Stimulated activated naive CD4-positive, alpha-beta T cell (primary cell): ENCODE measurements at regions not wholly inside any gene's neighbourhood (a gene's known extent, or its start where the extent isn't known, plus 50 kb on each side); places are given as distances from the start of the nearest gene placed in this dataset.

Experiments
- DNase-seq, 6 experiments: peaks; one replicate each; lab custom pipeline; 2025; lab: John Stamatoyannopoulos, UW

DNA sequence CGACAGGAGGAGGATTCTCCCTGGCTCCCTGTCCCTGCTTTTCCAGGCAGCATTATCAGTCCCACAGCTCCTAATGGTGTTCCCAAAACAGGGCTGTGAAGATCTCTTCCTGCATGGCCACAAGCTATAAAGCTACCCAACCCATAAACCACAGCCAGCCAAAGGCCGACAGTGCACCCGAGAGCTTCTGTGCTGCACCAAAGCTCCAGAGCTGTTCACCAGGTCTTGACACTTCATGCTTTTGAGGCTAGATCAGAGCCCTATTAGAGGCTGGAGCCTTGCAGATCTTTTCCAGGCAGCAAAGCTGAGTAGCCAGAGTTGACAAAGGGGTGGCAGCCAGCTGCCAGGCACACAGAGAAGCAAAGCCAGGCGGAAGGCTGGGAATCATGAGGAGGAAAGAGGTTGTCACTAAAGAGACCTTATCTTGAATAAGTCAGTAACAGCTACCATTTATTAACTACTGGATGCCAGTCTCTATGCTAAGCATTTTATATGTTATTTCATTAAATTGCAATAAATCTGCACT is 180.4 kb downstream of the KATNAL1 start:
- DNase-seq, result no peak

DNA sequence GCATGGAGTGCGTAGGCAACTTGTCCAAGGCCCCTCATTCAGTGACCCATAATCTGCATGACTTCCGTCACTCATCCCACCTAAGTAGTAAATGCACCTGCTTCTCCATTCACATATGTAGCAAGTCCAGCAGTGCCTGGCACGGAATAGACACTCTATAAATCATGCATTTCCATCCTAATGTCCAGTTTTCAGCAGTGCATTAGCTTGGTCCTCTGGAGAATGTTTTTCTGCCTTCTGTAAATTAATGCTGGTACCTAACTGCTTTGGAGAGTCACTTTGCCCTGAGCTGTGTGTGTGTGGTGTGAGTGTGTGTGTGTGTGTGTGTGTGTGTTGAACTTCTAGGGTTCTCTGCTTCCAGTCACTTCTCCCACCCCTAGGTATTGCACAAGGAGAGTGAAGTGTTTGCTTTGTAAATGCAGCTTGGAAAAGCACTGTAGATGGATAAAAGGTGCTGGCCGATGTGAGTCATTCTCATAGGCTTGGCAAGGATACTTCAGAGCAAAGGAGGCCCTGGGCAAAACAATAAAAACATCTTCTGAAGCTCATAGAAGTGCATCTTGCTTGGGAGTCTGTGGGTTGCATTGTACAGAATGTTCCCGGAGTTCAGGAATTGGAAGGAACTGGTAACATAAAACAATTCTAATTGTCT is 181.8 kb downstream of the KATNAL1 start:
- DNase-seq, result no peak

DNA sequence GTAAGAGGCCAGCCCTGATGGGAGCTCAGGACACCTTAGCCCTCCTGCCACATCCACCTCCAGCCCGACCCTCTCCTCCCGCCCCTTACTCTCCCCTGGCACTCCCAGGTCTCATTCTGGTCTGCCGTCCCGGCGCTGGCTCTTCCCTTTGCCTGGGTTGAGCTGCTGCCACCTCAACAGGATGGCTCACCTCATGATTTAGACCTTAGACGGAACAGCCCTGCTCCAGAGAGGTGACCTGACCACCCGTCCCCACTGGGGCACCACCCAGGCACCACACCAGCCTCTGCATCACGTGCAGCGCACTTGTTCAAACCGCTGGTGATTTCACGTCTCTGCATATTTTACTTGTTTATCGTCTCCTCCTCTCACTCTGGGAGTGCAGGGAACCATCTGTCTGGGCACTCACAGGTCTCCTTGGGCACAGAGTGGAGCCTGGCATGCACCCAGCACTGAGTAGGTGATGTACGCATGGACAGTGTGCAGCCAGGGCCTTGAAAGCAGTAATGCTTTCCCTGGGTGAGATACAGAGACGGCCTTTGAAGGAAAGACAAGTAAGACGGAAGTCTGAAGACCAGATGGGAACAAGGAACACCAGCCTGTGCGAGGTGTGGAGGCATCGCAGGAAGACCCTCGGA is 183.1 kb downstream of the KATNAL1 start:
- DNase-seq, result no peak

DNA sequence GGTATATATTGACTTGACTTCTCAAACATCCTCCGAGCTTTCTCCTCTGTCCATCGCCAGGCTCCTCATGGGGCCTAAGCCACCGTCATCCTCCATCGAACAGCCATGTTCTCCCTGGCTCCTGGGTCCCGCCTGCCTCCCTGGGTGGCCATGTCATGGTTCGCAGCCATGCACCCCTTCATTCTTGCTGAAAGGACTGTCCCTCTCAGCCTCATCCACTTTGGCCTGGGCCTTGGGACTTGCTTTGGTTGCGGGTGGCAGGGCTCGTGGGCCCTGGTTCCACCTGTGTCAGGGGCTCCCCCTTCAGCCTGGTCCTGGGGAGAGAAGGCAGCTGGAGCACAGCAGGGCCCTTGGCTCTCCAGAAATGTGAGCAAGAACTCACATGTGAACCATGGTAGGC is 183.8 kb downstream of the KATNAL1 start:
- no peak for DNase-seq

DNA sequence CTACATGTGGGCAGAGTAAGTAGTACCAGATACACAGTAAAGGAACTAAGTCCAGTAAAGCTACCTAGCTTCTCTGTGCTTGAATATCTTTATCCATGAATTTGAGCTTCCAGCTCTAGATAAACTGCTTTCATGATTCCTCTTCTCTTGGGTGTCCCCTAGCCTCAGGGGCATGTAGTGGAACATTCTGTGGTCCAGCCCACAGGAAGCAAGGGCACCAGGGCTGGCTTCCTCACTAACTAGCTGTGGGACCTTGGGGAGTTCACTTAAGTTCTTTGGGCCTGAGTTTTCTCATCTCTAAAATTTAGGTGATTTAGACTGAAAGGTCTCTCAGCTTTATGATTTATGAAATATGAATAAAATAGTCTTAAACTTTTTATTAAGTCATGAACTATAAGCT is 185.7 kb downstream of the KATNAL1 start:
- no peak for DNase-seq

DNA sequence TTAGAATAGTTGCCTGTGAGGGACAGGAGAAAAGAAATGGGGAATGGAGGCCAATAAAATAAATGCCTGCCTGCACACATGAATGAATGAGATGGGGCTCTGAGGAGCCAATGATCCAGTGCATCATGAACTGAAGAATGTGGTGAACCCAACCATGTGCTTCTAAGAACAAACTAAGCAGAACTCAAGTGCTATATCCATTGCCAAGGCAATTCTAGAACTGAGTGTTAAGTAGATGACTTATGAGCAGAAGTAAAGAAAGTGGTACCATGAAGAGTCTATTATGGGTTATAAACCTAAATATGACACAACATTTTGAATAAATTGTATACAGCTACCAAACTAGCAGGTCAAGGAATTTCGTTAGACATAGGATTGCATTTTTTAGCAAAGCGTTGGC is 186.1 kb downstream of the KATNAL1 start:
- no peak for DNase-seq

DNA sequence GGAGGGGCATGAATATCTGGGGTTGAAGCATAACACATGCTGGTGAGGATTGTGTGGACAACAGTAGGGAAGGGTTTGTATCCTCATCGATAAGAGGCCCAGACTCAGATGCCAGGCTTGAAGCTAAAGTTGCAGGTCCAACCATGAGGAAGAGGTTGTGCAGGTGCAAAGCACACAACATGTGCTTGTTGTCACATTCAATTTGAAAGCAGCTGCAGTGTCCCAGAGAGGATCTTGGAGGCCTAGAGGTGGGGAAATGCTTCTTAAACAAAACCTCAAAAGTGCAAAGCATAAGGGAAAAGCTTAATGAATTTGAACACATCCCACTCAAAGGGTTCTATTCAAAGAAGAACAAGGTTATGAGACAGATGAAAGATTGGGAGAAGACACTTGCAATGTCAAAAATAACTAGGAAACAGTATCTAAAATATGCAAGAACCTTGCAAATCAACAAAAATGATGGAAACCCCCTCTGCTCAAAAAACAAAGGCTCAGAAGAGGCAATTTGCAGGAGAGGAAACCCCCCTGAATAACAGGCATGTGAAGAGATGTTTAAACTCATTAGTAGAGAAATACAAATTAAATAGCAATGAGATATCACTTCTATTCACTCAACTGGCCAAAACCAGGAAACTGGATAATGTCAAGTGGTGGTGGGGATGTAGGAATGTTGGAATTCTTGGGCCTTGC is 187.1 kb downstream of the KATNAL1 start:
- DNase-seq, result no peak

DNA sequence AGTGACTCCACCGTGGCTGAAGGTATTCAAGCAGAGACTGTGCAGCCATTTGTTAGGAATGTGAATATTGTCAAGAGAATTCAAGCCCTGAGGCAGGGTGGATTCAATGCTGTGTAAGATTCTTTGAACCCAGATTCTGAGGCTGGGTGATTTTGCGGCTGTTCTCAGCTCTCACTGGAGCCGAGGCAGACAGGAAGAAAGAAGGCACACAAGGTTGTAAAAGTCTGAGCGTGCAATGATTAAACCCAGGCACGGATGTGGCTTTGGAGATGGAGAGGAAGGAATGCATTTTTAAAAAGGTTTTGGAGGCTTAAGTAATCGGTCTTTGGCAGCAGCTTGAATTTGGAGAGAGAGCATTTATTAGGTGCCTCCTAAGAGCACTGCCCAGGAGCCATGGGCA is 187.9 kb downstream of the KATNAL1 start:
- DNase-seq, result peak in 3 of 6 experiments; percentile 42 to 59 (median 55)

DNA sequence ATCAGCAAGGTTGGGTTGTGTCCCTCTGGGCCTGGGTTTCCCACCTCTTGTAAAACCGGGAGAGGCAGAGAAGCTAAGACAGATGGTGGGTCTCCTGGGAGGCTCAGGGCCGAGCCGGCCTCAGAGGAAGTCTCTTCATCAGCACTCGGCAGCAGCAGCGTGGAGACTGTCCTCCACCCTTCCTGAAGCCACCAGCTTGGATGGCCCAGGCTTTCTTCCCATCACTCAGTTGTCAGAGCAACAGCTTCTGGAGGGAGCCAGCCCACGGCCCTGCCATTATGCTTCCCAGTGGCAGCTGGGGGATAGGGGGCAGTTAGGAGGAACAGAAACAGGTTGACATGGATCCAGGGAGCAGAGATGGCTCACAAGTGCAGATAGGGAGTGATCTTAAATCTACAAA is 191.0 kb downstream of the KATNAL1 start:
- DNase-seq, result no peak

DNA sequence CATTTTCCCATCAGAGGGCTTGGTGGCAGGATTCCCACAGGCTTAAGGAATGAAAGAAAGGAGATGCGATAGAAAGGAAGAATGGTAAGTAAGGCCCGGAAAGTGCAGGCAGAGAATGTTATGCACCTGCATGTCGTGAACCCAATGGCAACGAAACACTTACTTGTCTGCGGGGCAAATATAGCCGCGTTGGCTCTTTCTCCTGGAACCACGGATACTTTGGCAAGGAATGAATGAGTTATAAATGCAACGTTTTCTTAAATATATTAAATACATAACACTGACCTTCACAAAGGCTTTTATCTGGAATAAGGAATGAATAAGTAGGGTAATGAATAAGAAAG is 192.1 kb downstream of the KATNAL1 start:
- DNase-seq, result no peak

DNA sequence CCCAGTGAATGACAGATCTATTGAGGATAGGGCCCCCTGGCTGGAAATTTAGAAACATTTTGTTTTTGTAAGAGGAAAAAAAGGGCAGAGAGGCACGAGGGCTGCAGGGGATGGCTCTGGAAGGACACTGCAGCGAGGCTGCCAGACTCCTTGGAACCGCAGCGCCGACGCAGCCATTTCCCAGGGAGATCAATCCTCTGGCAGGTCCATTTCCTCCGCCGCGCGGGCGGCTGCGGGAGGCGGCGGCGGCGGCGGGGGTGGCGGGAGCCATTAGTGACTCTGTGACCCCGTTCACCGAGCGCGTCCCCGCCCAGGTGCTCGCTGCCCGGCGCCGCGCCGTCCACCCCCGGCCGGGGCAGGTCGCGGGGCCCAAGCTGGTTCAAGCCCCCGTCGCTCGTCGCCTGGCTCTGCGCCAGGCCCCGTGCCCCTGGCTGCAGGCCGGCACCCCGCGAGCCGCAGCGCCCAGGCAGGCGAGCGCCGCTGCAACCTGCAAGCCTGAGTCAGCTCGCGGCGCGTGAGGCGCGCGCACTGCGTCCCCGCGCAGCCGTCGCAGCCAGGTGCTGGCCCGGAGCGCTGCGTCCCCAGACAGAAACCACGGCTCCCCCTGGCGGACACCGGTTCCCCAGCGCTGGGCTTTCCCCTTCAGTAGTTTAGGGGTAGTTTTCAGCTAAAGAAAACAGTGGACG is 192.6 kb downstream of the KATNAL1 start:
- DNase-seq, result peak; percentile 79 to 92 (median 88)

DNA sequence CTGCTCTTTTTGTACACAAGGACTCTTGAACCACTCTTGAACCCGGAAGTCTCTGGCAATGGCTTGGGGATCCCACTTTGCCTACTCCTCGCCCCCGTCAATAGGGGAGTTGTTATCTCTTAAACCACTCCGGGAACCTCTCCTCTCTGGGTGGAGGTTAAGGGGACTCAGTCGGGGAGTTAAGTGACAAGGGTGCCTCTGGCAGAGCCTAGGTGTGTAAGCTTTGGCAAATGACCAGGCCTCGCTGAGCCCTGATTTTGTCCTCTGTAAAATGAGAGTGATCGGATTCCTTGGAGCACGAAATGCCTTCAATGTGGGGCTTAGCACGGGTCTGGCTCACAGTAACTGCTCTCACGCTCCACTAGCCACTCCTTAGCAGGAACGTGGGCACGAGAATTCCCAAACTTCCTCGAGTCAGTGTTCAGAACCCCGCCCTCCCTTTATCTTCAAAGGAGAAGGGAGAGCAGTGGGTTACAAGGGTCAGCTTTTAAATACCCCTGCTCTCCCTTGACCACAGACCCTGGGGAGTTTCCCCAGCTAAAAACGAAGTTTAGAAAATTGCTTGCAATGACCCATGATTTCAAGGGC is 193.3 kb downstream of the KATNAL1 start:
- no peak for DNase-seq

DNA sequence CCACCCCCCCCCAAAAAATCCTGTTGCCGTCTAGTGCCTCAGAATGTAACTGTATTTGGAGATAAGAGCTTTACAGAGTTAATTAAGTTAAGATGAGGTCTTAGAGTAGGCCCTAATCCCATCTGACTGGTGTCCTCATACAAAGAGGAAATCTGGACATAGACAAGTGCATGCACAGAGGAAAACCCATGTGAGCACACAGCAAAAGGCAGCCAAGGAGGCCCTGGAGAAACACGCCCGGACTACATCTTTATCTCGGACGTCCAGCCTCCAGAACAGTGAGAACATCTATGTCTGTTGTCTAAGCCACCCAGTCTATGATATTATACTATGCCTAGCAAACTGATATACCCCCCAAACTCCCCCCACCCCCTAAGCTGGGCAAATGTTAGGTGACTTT is 193.8 kb downstream of the KATNAL1 start:
- no peak for DNase-seq

DNA sequence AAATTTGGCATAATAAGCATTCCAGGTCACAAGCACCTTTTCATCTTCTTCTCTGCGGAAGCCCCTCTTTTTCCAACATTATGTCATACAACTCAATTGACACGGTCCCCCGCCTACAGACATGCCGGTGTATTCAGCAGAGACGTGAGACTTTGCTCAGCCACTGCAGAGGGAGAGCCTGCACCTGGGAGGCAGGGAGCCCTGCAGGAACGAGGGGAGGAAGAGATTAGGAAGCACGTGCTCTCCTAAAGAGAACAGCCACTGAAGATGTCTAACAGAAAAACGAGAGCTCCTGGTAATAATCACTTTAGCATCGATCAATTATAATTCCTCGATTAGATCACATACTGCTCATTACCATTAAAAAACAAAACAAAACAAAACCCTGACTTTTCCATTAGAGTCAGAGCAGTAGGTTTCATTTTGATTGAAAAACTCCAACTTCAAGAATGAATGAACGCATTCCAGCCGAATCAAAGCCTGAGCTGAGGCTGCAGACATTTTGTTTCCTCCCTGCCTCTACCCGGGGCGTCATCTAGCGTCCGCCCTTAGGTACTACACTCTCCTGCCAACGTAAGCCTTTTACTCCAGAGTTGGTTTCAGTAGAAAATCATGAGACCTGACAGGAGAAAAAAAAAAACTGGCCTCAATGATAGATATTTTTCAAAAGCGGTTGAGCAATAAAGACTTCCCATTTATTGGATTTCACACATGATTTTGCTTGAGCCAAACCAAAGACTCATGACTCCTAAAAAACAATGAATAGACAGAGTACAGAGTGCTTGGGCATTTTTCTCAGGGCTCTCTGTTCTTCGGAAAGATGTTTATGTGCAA is 194.5 kb downstream of the KATNAL1 start:
- peak; percentile 61 to 85 (median 72) for DNase-seq

DNA sequence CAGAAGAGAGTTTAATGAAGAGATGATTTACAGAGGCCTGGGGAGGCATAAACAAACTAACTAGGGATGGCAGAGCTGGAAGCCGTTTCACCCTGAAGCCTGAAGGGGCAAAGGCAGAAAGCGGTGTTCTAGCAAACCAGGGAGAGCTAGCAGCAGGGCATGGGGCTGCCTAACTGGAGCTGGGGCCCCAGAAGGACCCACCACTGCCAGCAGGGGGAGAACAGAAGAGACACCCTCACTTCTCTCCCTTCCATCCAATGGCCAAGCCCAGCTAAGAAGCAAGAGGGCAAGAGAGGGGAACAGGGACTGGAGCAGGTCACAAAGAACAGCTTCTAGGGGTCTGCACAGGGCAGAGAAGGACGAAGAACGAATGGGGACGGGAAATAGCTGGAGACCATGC is 195.5 kb downstream of the KATNAL1 start:
- DNase-seq, result no peak

DNA sequence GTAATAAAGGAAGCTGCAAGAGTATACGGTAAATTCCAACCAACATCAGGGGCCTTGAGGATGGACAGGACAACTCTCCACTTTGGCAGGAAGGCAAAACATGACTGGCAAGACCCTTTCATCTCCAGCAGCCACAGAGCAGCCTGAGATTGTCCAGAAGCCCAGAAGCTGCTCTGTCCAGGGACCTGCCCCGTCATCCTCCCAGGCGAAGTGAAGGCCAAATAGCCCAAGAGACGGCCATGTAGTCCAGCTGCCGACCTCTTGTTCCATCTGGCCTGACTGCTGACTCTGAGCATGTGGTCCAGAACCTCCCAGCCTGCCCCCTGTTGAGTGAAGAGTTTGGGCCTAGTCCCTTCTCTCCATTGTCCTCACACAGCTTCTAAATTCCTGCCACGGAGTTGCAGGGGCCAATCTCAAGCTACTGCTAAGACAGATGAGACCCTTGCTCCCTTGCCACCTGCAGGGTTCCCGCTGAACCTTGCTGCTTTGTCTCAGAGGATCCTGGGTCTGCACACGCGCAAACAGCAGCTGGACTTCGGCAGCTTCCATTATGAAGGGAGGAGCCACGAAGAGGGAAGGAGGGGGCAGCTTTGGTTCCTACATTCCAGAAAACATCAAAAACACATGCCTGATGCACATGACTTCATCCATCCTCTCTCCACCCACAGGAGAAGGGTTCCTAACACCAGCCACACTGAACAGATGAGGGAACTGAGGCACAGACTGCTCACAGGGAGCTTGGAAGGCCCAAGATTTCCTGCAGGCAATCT is 196.9 kb downstream of the KATNAL1 start:
- DNase-seq, result no peak

DNA sequence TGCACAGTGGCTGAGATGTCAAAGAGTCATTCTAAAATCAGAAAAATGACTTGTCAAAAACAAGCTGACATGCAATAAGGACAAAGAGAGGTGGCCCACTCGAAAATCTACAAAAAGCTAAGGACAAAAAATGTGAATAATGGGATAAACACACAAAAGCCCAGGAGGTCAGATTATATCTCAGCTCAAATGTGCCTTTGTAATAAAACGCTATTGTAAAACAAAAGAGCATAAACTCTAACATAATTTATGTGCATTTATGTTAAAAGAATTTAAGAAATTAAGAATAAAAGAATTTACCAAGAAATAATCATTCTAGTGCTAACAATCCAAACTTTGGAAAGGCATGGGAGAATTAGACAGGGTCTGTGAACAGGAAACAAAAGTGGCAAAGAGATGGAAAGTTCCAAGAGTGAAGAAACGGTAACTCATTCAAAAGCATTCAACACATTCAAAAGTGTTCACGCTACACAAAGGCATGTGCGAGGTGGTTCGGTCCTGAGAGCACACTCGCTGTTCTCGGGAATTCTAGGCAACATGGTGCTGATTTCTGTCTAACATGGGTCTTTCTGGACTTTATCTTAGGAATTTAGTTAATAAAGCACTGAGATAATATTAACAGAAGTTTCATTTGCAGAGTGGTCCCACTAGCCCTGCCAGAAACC is 197.7 kb downstream of the KATNAL1 start:
- no peak for DNase-seq

DNA sequence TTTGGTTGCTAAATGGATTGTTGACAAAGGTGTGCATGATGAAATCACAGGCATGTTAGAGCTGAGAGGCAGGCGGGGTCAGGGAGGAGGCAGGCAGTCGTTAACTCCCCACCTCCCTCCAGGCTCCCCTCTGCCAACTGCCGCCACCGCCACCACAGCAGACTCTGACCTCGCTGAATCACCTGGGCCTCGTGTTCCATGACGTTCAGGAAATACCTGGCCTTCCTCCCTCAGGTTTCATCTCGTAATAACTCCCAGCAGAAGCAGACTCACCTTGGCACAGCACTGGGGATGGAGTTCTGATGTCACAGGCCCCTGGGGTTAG is 198.5 kb downstream of the KATNAL1 start:
- DNase-seq, result no peak

DNA sequence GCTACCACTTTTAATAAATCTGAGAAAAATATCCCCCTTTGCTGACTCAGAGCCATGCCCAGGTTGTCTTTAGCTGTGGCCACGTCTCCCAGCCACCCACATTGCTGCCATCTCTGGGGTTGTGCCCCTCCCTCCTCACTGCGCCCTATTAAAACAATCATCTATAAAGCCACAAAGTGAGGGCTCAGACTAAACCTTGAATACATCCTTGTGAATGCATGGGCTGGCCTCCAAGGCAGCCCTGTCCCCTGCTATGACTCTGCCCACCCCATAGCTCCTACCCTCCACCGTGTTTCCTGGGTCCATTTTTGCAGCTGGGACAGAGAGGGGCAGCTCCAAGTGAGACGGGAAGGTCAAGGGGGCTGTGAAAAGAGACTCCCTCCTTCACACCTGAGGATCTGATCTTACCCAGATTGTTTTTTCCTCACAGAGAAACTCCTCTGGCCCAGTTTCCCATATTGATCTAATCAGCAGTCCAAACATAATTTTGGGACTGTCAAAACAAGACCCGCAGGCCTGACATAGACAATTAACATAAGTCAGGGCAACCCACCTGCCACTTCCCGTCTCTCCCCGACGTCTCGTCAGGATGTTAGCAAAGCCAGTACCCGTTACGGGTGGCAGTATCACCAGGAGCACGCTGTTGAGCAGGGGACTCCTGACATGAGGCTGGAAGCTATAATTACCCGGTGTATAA is 199.0 kb downstream of the KATNAL1 start:
- no peak for DNase-seq
